ENCODE measurements at regions not wholly inside any gene's neighbourhood (a gene's known extent, or its start where the extent isn't known, plus 50 kb on each side); places are given as distances from the start of the nearest gene placed in this dataset.

GRCh38 chr19:20423381-20424197 lies 142.0 kb downstream of the ZNF737 start:
- Histone ChIP-seq H3K9me3 (no peaks in the 10 kb centered on the region), H3K9ac (peak overlapping the region; percentile 69), H3K36me3 (replicated peaks in 1 of 2; ENCODE audit: control insufficient read depth in 1 of 2, insufficient read depth in 2 of 2, low read length in 1 of 2) (no peaks in the 10 kb centered on the region), H2AFZ (ENCODE audit: low read depth) (peak overlapping the region; percentile 76), H3K4me2 (0 out of 2 replicates have a peak overlapping the region, but pooled peaks have one; percentile 29), H3K4me3 (ENCODE audit: low read depth in 2 of 2, low read length in 1 of 2) (peak overlapping the region; percentile 54 to 58), H3K79me2 (ENCODE audit: insufficient read depth) (no peaks in the 10 kb centered on the region), H3K4me1 (ENCODE audit: control insufficient read depth in 1 of 2, insufficient read depth in 2 of 2, low read depth in 1 of 2, low read length in 1 of 2) (no peaks in the 10 kb centered on the region), H3K9me2 (no peaks in the 10 kb centered on the region), H3K27ac (ENCODE audit: low read depth in 2 of 2, low read length in 1 of 2) (peak overlapping the region; percentile 42 to 67), H3F3A (replicated peaks; ENCODE audit: insufficient read depth) (no peaks in the 10 kb centered on the region), H3K27me3 (ENCODE audit: insufficient read depth) (no peaks in the 10 kb centered on the region), H4K20me1 (ENCODE audit: insufficient read depth) (no peaks in the 10 kb centered on the region)
- CTCF ChIA-PET, result interaction anchor here (2.3 kb wide), 1 partner anchor 177 kb away, joined by 6 read pairs; no protein-coding TSS in a partner anchor
- peak; percentile 15 for DNase-seq
- 39% methylated on average over 42 of the region's 44 CpGs for WGBS (ENCODE audit: low lambda C conversion rate)
- TF ChIP-seq, protein P1, sequence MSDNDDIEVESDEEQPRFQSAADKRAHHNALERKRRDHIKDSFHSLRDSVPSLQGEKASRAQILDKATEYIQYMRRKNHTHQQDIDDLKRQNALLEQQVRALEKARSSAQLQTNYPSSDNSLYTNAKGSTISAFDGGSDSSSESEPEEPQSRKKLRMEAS (IDR thresholded peaks at IDR 0.05; ENCODE audit: low read depth), result peak; percentile 49; the same call in 1 of the 2 replicates
- no peak for TF ChIP-seq NFIC (IDR thresholded peaks at IDR 0.05; ENCODE audit: borderline replicate concordance)
- TF ChIP-seq, protein P2, sequence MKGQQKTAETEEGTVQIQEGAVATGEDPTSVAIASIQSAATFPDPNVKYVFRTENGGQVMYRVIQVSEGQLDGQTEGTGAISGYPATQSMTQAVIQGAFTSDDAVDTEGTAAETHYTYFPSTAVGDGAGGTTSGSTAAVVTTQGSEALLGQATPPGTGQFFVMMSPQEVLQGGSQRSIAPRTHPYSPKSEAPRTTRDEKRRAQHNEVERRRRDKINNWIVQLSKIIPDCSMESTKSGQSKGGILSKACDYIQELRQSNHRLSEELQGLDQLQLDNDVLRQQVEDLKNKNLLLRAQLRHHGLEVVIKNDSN (IDR thresholded peaks at IDR 0.05; ENCODE audit: borderline replicate concordance, low read depth), result peak; percentile 43; the same call in 1 of the 2 replicates
- POLR2A ChIA-PET, result interaction anchor here (0.6 to 2.0 kb wide), 4 partner anchors 142 to 576 kb away, joined by 3 to 15 read pairs (median 6); partner anchors contain the start of genes ZNF626 and ZNF737

DNA sequence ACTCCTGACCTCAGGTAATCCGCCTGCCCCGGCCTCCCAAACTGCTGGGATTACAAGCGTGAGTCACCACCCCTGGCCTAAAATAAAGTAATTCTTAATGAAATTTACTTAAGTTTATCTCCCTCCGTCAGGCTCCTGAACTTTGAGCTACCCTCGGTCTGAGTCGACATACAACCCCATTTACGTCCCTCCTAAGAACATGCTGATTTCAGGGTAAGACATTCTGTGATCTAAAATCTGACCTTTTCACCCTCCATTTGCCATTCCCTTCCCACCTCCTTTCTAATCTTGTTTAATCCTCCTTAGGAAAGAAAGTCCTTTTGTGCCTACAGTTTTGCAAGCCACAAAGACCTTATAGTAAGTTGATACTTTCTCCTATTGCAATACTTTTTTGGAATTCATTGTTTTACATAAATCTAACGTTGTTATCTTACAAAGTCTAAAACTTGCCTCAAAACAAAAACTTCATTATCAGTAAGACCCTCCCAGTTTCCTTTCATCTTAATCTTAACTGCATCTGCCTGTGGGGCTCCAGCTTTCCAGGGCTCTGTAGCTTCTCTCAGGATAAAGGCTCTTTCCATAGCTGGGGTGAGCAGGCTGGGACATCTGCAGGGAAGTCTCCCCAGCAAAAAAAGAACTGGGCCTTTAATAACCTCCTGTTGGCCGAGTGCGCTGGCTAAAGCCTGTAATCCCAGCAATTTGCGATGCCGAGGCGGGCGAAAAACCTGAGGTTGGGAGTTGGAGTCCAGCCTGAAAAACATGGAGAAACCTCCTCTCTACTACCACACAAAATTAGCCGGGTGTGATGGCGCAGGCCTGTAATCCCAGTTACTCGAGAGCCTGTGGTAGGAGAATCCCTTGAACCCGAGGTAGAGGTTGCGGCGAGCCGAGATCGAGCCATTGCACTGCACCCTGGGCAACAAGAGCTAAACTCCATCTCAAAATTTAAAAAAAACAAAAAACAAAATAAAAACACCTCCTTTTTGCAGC lies 143.1 kb downstream of the ZNF737 start:
- Histone ChIP-seq H2AFZ (ENCODE audit: low read depth) (no peak overlapping the region), H3F3A (replicated peaks; ENCODE audit: insufficient read depth) (no peaks in the 10 kb centered on the region), H3K27ac (ENCODE audit: low read depth in 2 of 2, low read length in 1 of 2) (no peak overlapping the region), H3K27me3 (ENCODE audit: insufficient read depth) (no peaks in the 10 kb centered on the region), H3K9ac (no peak overlapping the region), H3K4me2 (no peak overlapping the region), H3K4me3 (ENCODE audit: low read depth in 2 of 2, low read length in 1 of 2) (no peak overlapping the region; a peak in 1 of 4 replicates), H3K36me3 (replicated peaks in 1 of 2; ENCODE audit: control insufficient read depth in 1 of 2, insufficient read depth in 2 of 2, low read length in 1 of 2) (no peaks in the 10 kb centered on the region), H4K20me1 (ENCODE audit: insufficient read depth) (no peaks in the 10 kb centered on the region), H3K9me2 (no peaks in the 10 kb centered on the region), H3K9me3 (no peaks in the 10 kb centered on the region), H3K4me1 (ENCODE audit: control insufficient read depth in 1 of 2, insufficient read depth in 2 of 2, low read depth in 1 of 2, low read length in 1 of 2) (no peaks in the 10 kb centered on the region), H3K79me2 (ENCODE audit: insufficient read depth) (no peaks in the 10 kb centered on the region)
- CTCF ChIA-PET, result no interaction called here
- WGBS (ENCODE audit: low lambda C conversion rate), result 78% methylated on average over 22 of the region's 22 CpGs
- POLR2A ChIA-PET, result interaction anchor here (0.6 kb wide), 1 partner anchor 185 kb away, joined by 3 read pairs; no protein-coding TSS in a partner anchor
- no peak for DNase-seq
- TF ChIP-seq, protein P3, sequence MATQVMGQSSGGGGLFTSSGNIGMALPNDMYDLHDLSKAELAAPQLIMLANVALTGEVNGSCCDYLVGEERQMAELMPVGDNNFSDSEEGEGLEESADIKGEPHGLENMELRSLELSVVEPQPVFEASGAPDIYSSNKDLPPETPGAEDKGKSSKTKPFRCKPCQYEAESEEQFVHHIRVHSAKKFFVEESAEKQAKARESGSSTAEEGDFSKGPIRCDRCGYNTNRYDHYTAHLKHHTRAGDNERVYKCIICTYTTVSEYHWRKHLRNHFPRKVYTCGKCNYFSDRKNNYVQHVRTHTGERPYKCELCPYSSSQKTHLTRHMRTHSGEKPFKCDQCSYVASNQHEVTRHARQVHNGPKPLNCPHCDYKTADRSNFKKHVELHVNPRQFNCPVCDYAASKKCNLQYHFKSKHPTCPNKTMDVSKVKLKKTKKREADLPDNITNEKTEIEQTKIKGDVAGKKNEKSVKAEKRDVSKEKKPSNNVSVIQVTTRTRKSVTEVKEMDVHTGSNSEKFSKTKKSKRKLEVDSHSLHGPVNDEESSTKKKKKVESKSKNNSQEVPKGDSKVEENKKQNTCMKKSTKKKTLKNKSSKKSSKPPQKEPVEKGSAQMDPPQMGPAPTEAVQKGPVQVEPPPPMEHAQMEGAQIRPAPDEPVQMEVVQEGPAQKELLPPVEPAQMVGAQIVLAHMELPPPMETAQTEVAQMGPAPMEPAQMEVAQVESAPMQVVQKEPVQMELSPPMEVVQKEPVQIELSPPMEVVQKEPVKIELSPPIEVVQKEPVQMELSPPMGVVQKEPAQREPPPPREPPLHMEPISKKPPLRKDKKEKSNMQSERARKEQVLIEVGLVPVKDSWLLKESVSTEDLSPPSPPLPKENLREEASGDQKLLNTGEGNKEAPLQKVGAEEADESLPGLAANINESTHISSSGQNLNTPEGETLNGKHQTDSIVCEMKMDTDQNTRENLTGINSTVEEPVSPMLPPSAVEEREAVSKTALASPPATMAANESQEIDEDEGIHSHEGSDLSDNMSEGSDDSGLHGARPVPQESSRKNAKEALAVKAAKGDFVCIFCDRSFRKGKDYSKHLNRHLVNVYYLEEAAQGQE (IDR thresholded peaks at IDR 0.05; ENCODE audit: low read depth, low read length), result no peak
- TF ChIP-seq CHD2 (IDR thresholded peaks at IDR 0.05; ENCODE audit: low read length, partially characterized antibody), result no peak
- TF ChIP-seq SIN3A (IDR thresholded peaks at IDR 0.05; ENCODE audit: borderline replicate concordance, low read depth, low read length), result no peak

Data from SK-N-SH (cell line).